GM12878 (cell line): ENCODE measurements at regions not wholly inside any gene's neighbourhood (a gene's known extent, or its start where the extent isn't known, plus 50 kb on each side); places are given as distances from the start of the nearest gene placed in this dataset.

Experiments
- ATAC-seq: fragments of 200-7000 bp; cut with Tn5 transposase; 3 replicates; pipeline ENCODE4 v1.9.1; 2020; ENCODE audit warnings: mild to moderate bottlenecking, moderate library complexity
- BruUV-seq: library from RNA; stranded (reverse); fragments of 400-500 nt; replicated peaks from 2 replicates; lab custom pipeline; 2021; lab: Mats Ljungman, UMichigan
- CTCF ChIA-PET: fragments of 300-600 bp; sonication (Branson Sonifier 250); formaldehyde crosslinking; extraction: SDS; loops from one replicate; lab custom pipeline; 2021; ENCODE audit warnings: inconsistent platforms; lab: Yijun Ruan, JAX
- POLR2A ChIA-PET: fragments of 350-600 bp; formaldehyde crosslinking; extraction: SDS; loops from one replicate; lab custom pipeline; 2021; ENCODE audit warnings: inconsistent platforms; lab: Charles Lee
- RAD21 ChIA-PET: fragments of 300-600 bp; sonication (Branson Sonifier 250); formaldehyde crosslinking; loops from one replicate; lab custom pipeline; 2023; ENCODE audit warnings: antibody characterized with exemption; ENCODE audit not compliant: unreplicated experiment; lab: Charles Lee
- SMC1A ChIA-PET: fragments of 300-600 bp; sonication (Branson Sonifier 250); formaldehyde crosslinking; loops from one replicate; lab custom pipeline; 2023; ENCODE audit not compliant: unreplicated experiment, uncharacterized antibody; lab: Charles Lee
- DNase-seq: peaks from one replicate; pipeline ENCODE4 v3.0.0-alpha.2; 2011; ENCODE audit warnings: low read depth, low spot score
- FAIRE-seq: peaks from 3 replicates; lab custom pipeline; 2011; peaks lifted over from hg19 to GRCh38; lab: Jason Lieb, UNC
- H2AFZ ChIP-seq: 2 replicates; pipeline ENCODE4 v1.6.0; 2011; ENCODE audit warnings: low read depth, low read length, control low read depth; ENCODE audit not compliant: control insufficient read depth
- H3K27ac ChIP-seq: 2 replicates; pipeline ENCODE4 v1.5.1; 2011; ENCODE audit warnings: control low read depth; ENCODE audit not compliant: control insufficient read depth, insufficient read depth
- H3K27me3 ChIP-seq, 2 experiments: replicated peaks in 1 of 2; 2 replicates each; pipeline versions ENCODE4 v1.6.0 to v1.6.1; 2011; ENCODE audit warnings: low read length in 1 of 2; ENCODE audit not compliant: control insufficient read depth in 2 of 2, insufficient read depth in 2 of 2
- H3K36me3 ChIP-seq, 2 experiments: 2 replicates each; pipeline ENCODE4 v1.5.1; 2011; ENCODE audit warnings: low read length in 1 of 2; ENCODE audit not compliant: control insufficient read depth in 2 of 2, insufficient read depth in 2 of 2
- H3K4me1 ChIP-seq: 2 replicates; pipeline ENCODE4 v1.6.1; 2011; ENCODE audit warnings: mild to moderate bottlenecking, low read length, moderate library complexity, mixed read lengths; ENCODE audit not compliant: control insufficient read depth, insufficient read depth
- H3K4me2 ChIP-seq: 2 replicates; pipeline ENCODE4 v1.6.0; 2011; ENCODE audit warnings: control low read depth; ENCODE audit not compliant: control insufficient read depth, insufficient read depth
- H3K4me3 ChIP-seq: fragments of 200-600 bp; sonication (generic); 2 replicates; pipeline ENCODE4 v1.5.1; 2016
- H3K79me2 ChIP-seq: 2 replicates; pipeline ENCODE4 v1.6.0; 2011; ENCODE audit warnings: low read length; ENCODE audit not compliant: control insufficient read depth, insufficient read depth
- H3K9ac ChIP-seq: 2 replicates; pipeline ENCODE4 v1.8.0; 2011; ENCODE audit warnings: low read length, control low read depth, mixed read lengths; ENCODE audit not compliant: control insufficient read depth, insufficient read depth
- H3K9me3 ChIP-seq: replicated peaks from 3 replicates; pipeline ENCODE4 v1.5.1; 2011; ENCODE audit warnings: mild to moderate bottlenecking, low read length; ENCODE audit not compliant: control insufficient read depth, insufficient read depth
- H4K20me1 ChIP-seq: 2 replicates; pipeline ENCODE4 v1.6.0; 2011; ENCODE audit not compliant: control insufficient read depth, insufficient read depth
- ATF7 ChIP-seq: fragments of 450-650 bp; IDR thresholded peaks from 2 replicates; pipeline ENCODE4 v1.6.1; 2016; ENCODE audit warnings: low read depth, mild to moderate bottlenecking
- BCL11A ChIP-seq: IDR thresholded peaks from 2 replicates; pipeline ENCODE4 v1.6.1; 2011; ENCODE audit warnings: low read depth, low read length
- CBX5 ChIP-seq: sonication (generic); IDR thresholded peaks from 2 replicates; pipeline ENCODE4 v1.6.1; 2016; ENCODE audit warnings: low read depth, moderate library complexity, mild to moderate bottlenecking, inconsistent platforms
- HCFC1 ChIP-seq: fragments of 150-350 bp; IDR thresholded peaks from 2 replicates; pipeline ENCODE4 v1.6.1; 2014; ENCODE audit warnings: low read length
- JUNB ChIP-seq: IDR thresholded peaks from 2 replicates; pipeline ENCODE4 v1.6.1; 2016; ENCODE audit warnings: antibody characterized with exemption, mild to moderate bottlenecking
- MYB ChIP-seq: fragments of 150-350 bp; IDR thresholded peaks from 2 replicates; pipeline ENCODE4 v1.6.1; 2014; ENCODE audit warnings: mild to moderate bottlenecking, low read depth, low read length, borderline replicate concordance
- NBN ChIP-seq: fragments of 450-650 bp; IDR thresholded peaks from 2 replicates; pipeline ENCODE4 v1.6.1; 2016
- POLR2AphosphoS5 ChIP-seq: IDR thresholded peaks from 2 replicates; pipeline ENCODE4 v1.6.1; 2011; ENCODE audit warnings: mild to moderate bottlenecking, low read length, inconsistent platforms
- SREBF2 ChIP-seq: IDR thresholded peaks from 2 replicates; pipeline ENCODE4 v1.6.1; 2012; ENCODE audit warnings: mild to moderate bottlenecking, low read length
- TAF1 ChIP-seq: IDR thresholded peaks from 2 replicates; pipeline ENCODE4 v1.6.1; 2011; ENCODE audit warnings: mild to moderate bottlenecking, low read depth, low read length, borderline replicate concordance
- ZNF622 ChIP-seq: fragments of 450-650 bp; IDR thresholded peaks from 2 replicates; pipeline ENCODE4 v1.6.1; 2017; ENCODE audit warnings: mild to moderate bottlenecking, inconsistent platforms
- WGBS: methylation state at CpG from one replicate; pipeline ENCODE4 v1.1.6; 2016; ENCODE audit warnings: low lambda C conversion rate; ENCODE audit not compliant: insufficient replicate concordance, insufficient coverage; ENCODE audit errors: missing lambda C conversion rate; 5-methylcytosine and 5-hydroxymethylcytosine counted together
- in situ Hi-C: fragments of 300-500 bp; cut with MboI; formaldehyde crosslinking; loops from 9 replicates; pipeline ENCODE4 v1.14.3; 2018; ENCODE audit warnings: mixed read lengths
- intact Hi-C: fragments of 100-400 bp; cut with micrococcal nuclease; formaldehyde crosslinking; loops from one replicate; pipeline ENCODE4 v1.14.2; 2022; ENCODE audit not compliant: unreplicated experiment
- TF ChIP-seq, protein P1 (sequence below): fragments of 450-650 bp; IDR thresholded peaks from 2 replicates; pipeline ENCODE4 v1.6.1; 2017; ENCODE audit warnings: antibody characterized with exemption, mild to moderate bottlenecking, moderate library complexity

DNA sequence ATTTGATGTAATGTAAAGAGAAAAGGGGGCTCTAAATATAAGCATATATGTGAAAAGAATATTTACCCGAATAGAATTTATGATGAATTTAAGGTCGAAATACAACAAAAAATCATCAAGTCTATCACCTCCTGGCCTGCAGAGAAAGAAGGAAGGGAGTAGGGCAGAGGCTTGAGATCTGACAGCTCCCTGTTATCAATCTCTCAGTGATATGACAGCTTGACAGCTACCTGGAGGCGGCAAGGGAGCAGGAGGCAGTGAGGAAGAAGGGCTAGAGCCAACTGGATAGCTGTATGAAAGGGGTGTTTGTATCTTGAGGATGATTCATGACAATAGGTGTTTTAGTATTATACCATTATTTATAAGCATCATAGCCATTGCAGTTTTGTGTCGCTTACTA lies 299.8 kb upstream of the DNAJC19 start:
- WGBS, result 41% methylated on average over 4 of the region's 4 CpGs
- no peak for FAIRE-seq
- RAD21 ChIA-PET, result no interaction called here
- Histone ChIP-seq H3K27ac (no peak overlapping the region), H3K79me2 (no peaks in the 10 kb centered on the region), H3K9me3 (no peaks in the 10 kb centered on the region), H3K36me3 (no peaks in the 10 kb centered on the region), H3K27me3 (no peaks in the 10 kb centered on the region), H4K20me1 (no peaks in the 10 kb centered on the region; the same call in 1 of the 2 replicates)
- DNase-seq, result no peak
- SMC1A ChIA-PET, result interaction anchor here (1.5 kb wide), 1 partner anchor 38 kb away, joined by 3 read pairs; no protein-coding TSS in a partner anchor
- BruUV-seq, result no TSS peak
- TF ChIP-seq, protein P1, sequence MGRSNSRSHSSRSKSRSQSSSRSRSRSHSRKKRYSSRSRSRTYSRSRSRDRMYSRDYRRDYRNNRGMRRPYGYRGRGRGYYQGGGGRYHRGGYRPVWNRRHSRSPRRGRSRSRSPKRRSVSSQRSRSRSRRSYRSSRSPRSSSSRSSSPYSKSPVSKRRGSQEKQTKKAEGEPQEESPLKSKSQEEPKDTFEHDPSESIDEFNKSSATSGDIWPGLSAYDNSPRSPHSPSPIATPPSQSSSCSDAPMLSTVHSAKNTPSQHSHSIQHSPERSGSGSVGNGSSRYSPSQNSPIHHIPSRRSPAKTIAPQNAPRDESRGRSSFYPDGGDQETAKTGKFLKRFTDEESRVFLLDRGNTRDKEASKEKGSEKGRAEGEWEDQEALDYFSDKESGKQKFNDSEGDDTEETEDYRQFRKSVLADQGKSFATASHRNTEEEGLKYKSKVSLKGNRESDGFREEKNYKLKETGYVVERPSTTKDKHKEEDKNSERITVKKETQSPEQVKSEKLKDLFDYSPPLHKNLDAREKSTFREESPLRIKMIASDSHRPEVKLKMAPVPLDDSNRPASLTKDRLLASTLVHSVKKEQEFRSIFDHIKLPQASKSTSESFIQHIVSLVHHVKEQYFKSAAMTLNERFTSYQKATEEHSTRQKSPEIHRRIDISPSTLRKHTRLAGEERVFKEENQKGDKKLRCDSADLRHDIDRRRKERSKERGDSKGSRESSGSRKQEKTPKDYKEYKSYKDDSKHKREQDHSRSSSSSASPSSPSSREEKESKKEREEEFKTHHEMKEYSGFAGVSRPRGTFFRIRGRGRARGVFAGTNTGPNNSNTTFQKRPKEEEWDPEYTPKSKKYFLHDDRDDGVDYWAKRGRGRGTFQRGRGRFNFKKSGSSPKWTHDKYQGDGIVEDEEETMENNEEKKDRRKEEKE, result no peak
- TF ChIP-seq HCFC1 (no peak), POLR2AphosphoS5 (no peak), SREBF2 (no peak), ZNF622 (no peak), CBX5 (no peak), NBN (no peak), BCL11A (no peak), JUNB (no peak), ATF7 (no peak), MYB (no peak), TAF1 (no peak)
- TF ChIP-seq, all 136 proteins: peak for 0
- ATAC-seq, result no peak
- Histone ChIP-seq H3K4me1 (no peaks in the 10 kb centered on the region; the same call in 1 of the 2 replicates), H3K4me3 (no peak overlapping the region), H2AFZ (no peak overlapping the region), H3K4me2 (no peak overlapping the region), H3K9ac (no peak overlapping the region)
- in situ Hi-C loops, result no loop called here
- ChIA-PET CTCF (interaction anchor here (0.8 to 1.2 kb wide), 2 partner anchors 12 to 36 kb away, joined by 3 read pairs; no protein-coding TSS in a partner anchor), POLR2A (no interaction called here)
- intact Hi-C loops, result no loop called here
